Activated naive CD4-positive, alpha-beta T cell treated with anti-CD3 and anti-CD28 coated beads for 36 hours (primary cell): ENCODE measurements at regions not wholly inside any gene's neighbourhood (a gene's known extent, or its start where the extent isn't known, plus 50 kb on each side); places are given as distances from the start of the nearest gene placed in this dataset.

Experiments used
- CTCF ChIA-PET: fragments of 350-600 bp; sonication (Branson Sonifier 250); formaldehyde crosslinking; loops from one replicate; lab custom pipeline; 2021; ENCODE audit warnings: antibody characterized with exemption; lab: Charles Lee
- DNase-seq: peaks from one replicate; pipeline ENCODE4 v3.0.0-alpha.2; 2020
- H3K27ac Mint-ChIP-seq: one replicate; pipeline ENCODE4 v1.8.0; 2021; ENCODE audit warnings: mild to moderate bottlenecking, mixed read lengths
- H3K27me3 Mint-ChIP-seq: one replicate; pipeline ENCODE4 v1.8.0; 2021; ENCODE audit warnings: low read depth, mixed read lengths
- H3K36me3 Mint-ChIP-seq: one replicate; pipeline ENCODE4 v1.8.0; 2021; ENCODE audit warnings: low read depth, mixed read lengths
- H3K4me1 Mint-ChIP-seq: one replicate; pipeline ENCODE4 v1.8.0; 2021; ENCODE audit warnings: low read depth, mixed read lengths
- H3K4me3 Mint-ChIP-seq: one replicate; pipeline ENCODE4 v1.8.0; 2021; ENCODE audit warnings: mild to moderate bottlenecking, moderate library complexity, mixed read lengths
- H3K9me3 Mint-ChIP-seq: one replicate; pipeline ENCODE4 v1.8.0; 2021; ENCODE audit warnings: mixed read lengths
- intact Hi-C: fragments of 100-400 bp; cut with micrococcal nuclease; formaldehyde crosslinking; loops from one replicate; pipeline ENCODE4 v1.15.1; 2023

- no peak for DNase-seq
- peaks cover 7% of the 10 kb centered on the region for H3K4me1 Mint-ChIP-seq
- no peak overlapping the region for H3K27ac Mint-ChIP-seq
- H3K9me3 Mint-ChIP-seq, result no peaks in the 10 kb centered on the region
- intact Hi-C loops, result loop anchor here (2.0 kb wide), 1 partner anchor 15 kb away; no protein-coding TSS in a partner anchor
- no peak overlapping the region for H3K4me3 Mint-ChIP-seq
- H3K36me3 Mint-ChIP-seq, result no peaks in the 10 kb centered on the region
- CTCF ChIA-PET, result interaction anchor here (0.7 kb wide), 1 partner anchor 40 kb away, joined by 3 read pairs; no protein-coding TSS in a partner anchor
- H3K27me3 Mint-ChIP-seq, result peaks cover 36% of the 10 kb centered on the region
Measured at GRCh38 chr4:123503698-123504363, 107.2 kb downstream of the SPRY1 start.

GRCh38 chr4:123505095-123506010 is 108.8 kb downstream of the SPRY1 start:
- H3K36me3 Mint-ChIP-seq, result no peaks in the 10 kb centered on the region
- intact Hi-C loops, result loop anchor here (1.0 to 2.0 kb wide), 2 partner anchors 17 to 105 kb away; no protein-coding TSS in a partner anchor
- H3K4me1 Mint-ChIP-seq, result peaks cover 7% of the 10 kb centered on the region
- CTCF ChIA-PET, result no interaction called here
- no peaks in the 10 kb centered on the region for H3K9me3 Mint-ChIP-seq
- DNase-seq, result peak; percentile 21
- H3K27ac Mint-ChIP-seq, result no peak overlapping the region
- peak overlapping the region; percentile 82 for H3K4me3 Mint-ChIP-seq
- peaks cover 38% of the 10 kb centered on the region for H3K27me3 Mint-ChIP-seq

- H3K36me3 Mint-ChIP-seq, result no peaks in the 10 kb centered on the region
- peak overlapping the region; percentile 82 for H3K4me3 Mint-ChIP-seq
- CTCF ChIA-PET, result no interaction called here
- H3K4me1 Mint-ChIP-seq, result peaks cover 7% of the 10 kb centered on the region
- intact Hi-C loops, result no loop called here
- no peak overlapping the region for H3K27ac Mint-ChIP-seq
- peaks cover 35% of the 10 kb centered on the region for H3K27me3 Mint-ChIP-seq
- no peaks in the 10 kb centered on the region for H3K9me3 Mint-ChIP-seq
- DNase-seq, result no peak
Measured at GRCh38 chr4:123506011-123506695, 109.6 kb downstream of the SPRY1 start.

GRCh38 chr4:123507376-123507775 is 110.8 kb downstream of the SPRY1 start:
- peaks cover 7% of the 10 kb centered on the region for H3K4me1 Mint-ChIP-seq
- H3K27ac Mint-ChIP-seq, result no peak overlapping the region
- no peak for DNase-seq
- no peak overlapping the region for H3K4me3 Mint-ChIP-seq
- intact Hi-C loops, result no loop called here
- peaks cover 35% of the 10 kb centered on the region for H3K27me3 Mint-ChIP-seq
- no peaks in the 10 kb centered on the region for H3K9me3 Mint-ChIP-seq
- no peaks in the 10 kb centered on the region for H3K36me3 Mint-ChIP-seq
- CTCF ChIA-PET, result no interaction called here

GRCh38 chr4:123510221-123510620 is 113.6 kb downstream of the SPRY1 start:
- CTCF ChIA-PET, result no interaction called here
- no peak for DNase-seq
- H3K4me1 Mint-ChIP-seq, result peaks cover 4% of the 10 kb centered on the region
- no peak overlapping the region for H3K4me3 Mint-ChIP-seq
- peaks cover 26% of the 10 kb centered on the region for H3K27me3 Mint-ChIP-seq
- H3K9me3 Mint-ChIP-seq, result no peaks in the 10 kb centered on the region
- intact Hi-C loops, result no loop called here
- no peaks in the 10 kb centered on the region for H3K36me3 Mint-ChIP-seq
- H3K27ac Mint-ChIP-seq, result no peak overlapping the region

- Mint-ChIP-seq H3K36me3 (no peaks in the 10 kb centered on the region), H3K27ac (no peak overlapping the region), H3K9me3 (no peaks in the 10 kb centered on the region), H3K27me3 (peaks cover 23% of the 10 kb centered on the region), H3K4me3 (no peak overlapping the region), H3K4me1 (peaks cover 1% of the 10 kb centered on the region)
- DNase-seq, result no peak
- CTCF ChIA-PET, result no interaction called here
- intact Hi-C loops, result no loop called here
Measured at GRCh38 chr4:123510659-123511058, 114.1 kb downstream of the SPRY1 start.

- Mint-ChIP-seq H3K27me3 (peaks cover 3% of the 10 kb centered on the region), H3K9me3 (no peaks in the 10 kb centered on the region), H3K4me3 (no peak overlapping the region), H3K27ac (no peak overlapping the region), H3K36me3 (no peaks in the 10 kb centered on the region), H3K4me1 (no peaks in the 10 kb centered on the region)
- intact Hi-C loops, result no loop called here
- DNase-seq, result no peak
- CTCF ChIA-PET, result interaction anchor here (1.1 kb wide), 1 partner anchor 109 kb away, joined by 3 read pairs; no protein-coding TSS in a partner anchor
Measured at GRCh38 chr4:123516576-123516975, 120.0 kb downstream of the SPRY1 start.

- no peak for DNase-seq
- H3K4me1 Mint-ChIP-seq, result no peaks in the 10 kb centered on the region
- intact Hi-C loops, result no loop called here
- H3K27ac Mint-ChIP-seq, result no peak overlapping the region
- no peaks in the 10 kb centered on the region for H3K9me3 Mint-ChIP-seq
- no peaks in the 10 kb centered on the region for H3K36me3 Mint-ChIP-seq
- no peak overlapping the region for H3K4me3 Mint-ChIP-seq
- CTCF ChIA-PET, result no interaction called here
- peaks cover 3% of the 10 kb centered on the region for H3K27me3 Mint-ChIP-seq
Measured at GRCh38 chr4:123517176-123517575, 120.6 kb downstream of the SPRY1 start.

- no peak for DNase-seq
- no peaks in the 10 kb centered on the region for H3K4me1 Mint-ChIP-seq
- H3K36me3 Mint-ChIP-seq, result no peaks in the 10 kb centered on the region
- no peak overlapping the region for H3K4me3 Mint-ChIP-seq
- CTCF ChIA-PET, result no interaction called here
- intact Hi-C loops, result no loop called here
- peaks cover 3% of the 10 kb centered on the region for H3K27me3 Mint-ChIP-seq
- no peaks in the 10 kb centered on the region for H3K9me3 Mint-ChIP-seq
- no peak overlapping the region for H3K27ac Mint-ChIP-seq
Measured at GRCh38 chr4:123517971-123518370, 121.4 kb downstream of the SPRY1 start.

- Mint-ChIP-seq H3K27ac (no peak overlapping the region), H3K36me3 (no peaks in the 10 kb centered on the region), H3K4me1 (no peaks in the 10 kb centered on the region), H3K9me3 (no peaks in the 10 kb centered on the region), H3K27me3 (no peaks in the 10 kb centered on the region), H3K4me3 (no peak overlapping the region)
- intact Hi-C loops, result no loop called here
- no peak for DNase-seq
- CTCF ChIA-PET, result interaction anchor here (1.0 kb wide), 1 partner anchor 130 kb away, joined by 3 read pairs; no protein-coding TSS in a partner anchor
Measured at GRCh38 chr4:123520325-123520724, 123.7 kb downstream of the SPRY1 start.

GRCh38 chr4:123522081-123522480 is 125.5 kb downstream of the SPRY1 start:
- DNase-seq, result no peak
- Mint-ChIP-seq H3K27ac (no peak overlapping the region), H3K9me3 (no peaks in the 10 kb centered on the region), H3K4me3 (no peak overlapping the region), H3K36me3 (no peaks in the 10 kb centered on the region), H3K4me1 (peaks cover 4% of the 10 kb centered on the region), H3K27me3 (peaks cover 3% of the 10 kb centered on the region)
- intact Hi-C loops, result no loop called here
- CTCF ChIA-PET, result interaction anchor here (0.7 kb wide), 1 partner anchor 122 kb away, joined by 3 read pairs; no protein-coding TSS in a partner anchor

GRCh38 chr4:123522646-123523045 is 126.1 kb downstream of the SPRY1 start:
- peaks cover 4% of the 10 kb centered on the region for H3K4me1 Mint-ChIP-seq
- peaks cover 3% of the 10 kb centered on the region for H3K27me3 Mint-ChIP-seq
- CTCF ChIA-PET, result interaction anchor here (0.7 kb wide), 1 partner anchor 123 kb away, joined by 3 read pairs; no protein-coding TSS in a partner anchor
- no peaks in the 10 kb centered on the region for H3K36me3 Mint-ChIP-seq
- H3K4me3 Mint-ChIP-seq, result no peak overlapping the region
- intact Hi-C loops, result no loop called here
- no peaks in the 10 kb centered on the region for H3K9me3 Mint-ChIP-seq
- no peak overlapping the region for H3K27ac Mint-ChIP-seq
- DNase-seq, result no peak
